GM10266 (cell line): ENCODE measurements at regions not wholly inside any gene's neighbourhood (a gene's known extent, or its start where the extent isn't known, plus 50 kb on each side); places are given as distances from the start of the nearest gene placed in this dataset.

ENCODE experiments used
- DNase-seq: peaks from one replicate; pipeline ENCODE4 v3.0.0; 2012; ENCODE audit errors: extremely low spot score
- CTCF ChIP-seq: IDR thresholded peaks from 2 replicates; pipeline ENCODE4 v1.5.1; 2012; ENCODE audit warnings: mild to moderate bottlenecking, low read depth; ENCODE audit not compliant: control insufficient read depth, insufficient read depth; ENCODE audit errors: missing control alignments

DNA sequence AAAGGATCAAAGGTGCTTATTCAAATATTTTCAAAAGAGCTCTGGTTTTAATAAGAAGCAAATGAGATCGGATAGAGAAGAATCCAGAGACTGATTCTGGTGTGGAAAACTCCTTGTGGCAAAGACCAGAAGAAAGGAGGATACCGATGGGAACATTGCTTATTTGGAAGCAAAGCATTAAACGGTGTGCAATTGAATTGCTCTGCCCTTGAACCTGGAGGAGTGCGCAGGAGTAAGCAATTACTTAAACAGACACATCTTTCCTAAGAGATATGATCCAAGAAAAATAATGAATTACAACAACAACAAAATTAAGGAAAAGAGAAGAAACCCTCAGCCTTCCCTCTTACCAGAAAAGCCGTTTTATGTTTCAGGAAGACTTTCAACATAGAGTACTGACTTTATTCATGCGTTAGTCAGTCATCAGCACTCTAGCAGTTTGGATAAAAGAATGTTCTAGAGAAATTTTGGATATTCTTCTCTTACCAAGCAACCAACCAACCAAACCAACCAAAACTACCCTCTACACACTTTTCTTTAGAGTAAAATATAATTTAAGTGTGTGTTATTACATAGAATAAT lies 191.7 kb downstream of the NTMT2 start:
- DNase-seq: no peak

DNA sequence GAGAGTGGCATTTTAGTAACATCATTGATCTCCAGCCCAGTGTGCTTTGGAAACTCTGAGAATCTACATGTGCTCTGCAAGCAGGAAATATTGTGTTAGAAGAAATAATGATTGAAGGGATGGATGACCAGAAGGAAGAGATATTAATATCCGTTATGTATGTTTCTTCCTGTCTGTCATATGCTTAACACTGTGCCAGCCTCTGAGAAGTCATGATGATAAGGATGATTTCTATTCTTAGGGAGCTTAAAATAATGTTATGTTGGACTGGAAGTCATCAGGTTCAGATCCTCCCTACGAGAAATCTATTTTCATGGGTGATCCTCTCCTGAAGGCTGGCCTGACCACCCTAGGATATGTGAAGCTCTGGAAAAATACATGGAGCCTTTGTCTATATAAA lies 192.4 kb upstream of the GORAB start:
- no peak for TF ChIP-seq CTCF
- DNase-seq: no peak

More for the DNA sequence above, 191.7 kb downstream of the NTMT2 start:
- TF ChIP-seq CTCF: no peak

GRCh38 chr1:170340308-170340707 lies 191.7 kb upstream of the GORAB start:
- no peak for TF ChIP-seq CTCF
- no peak for DNase-seq

DNA sequence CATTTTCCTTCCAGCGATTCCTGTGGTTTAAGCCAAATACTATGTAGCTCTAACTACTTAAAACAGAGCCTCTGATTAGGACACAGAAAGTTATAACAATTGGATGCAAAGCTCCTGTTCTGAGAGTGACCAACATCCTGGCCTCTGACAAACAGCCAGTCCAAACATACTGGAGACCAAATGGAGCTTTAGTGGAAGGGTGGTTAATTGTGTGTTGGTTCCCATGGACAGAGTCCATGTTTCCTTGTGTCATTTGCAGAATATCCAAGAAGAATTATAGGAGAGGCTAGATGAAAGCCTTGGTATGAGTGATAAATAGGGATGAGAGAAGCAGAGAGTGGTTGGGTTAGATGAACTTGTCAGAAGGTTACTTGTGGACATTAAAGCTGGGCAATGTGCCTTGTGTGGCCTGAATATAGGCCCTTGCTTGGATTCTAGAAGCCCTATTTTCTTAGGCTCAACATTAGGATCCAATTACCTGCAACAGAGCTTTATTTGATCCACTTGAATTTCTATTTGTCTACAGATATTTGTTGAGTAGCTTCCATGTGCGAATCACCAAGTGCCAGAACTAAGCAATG lies 180.5 kb upstream of the GORAB start:
- no peak for TF ChIP-seq CTCF
- DNase-seq: no peak

GRCh38 chr1:170354246-170354645 lies 177.7 kb upstream of the GORAB start:
- DNase-seq: no peak
- TF ChIP-seq CTCF: no peak

DNA sequence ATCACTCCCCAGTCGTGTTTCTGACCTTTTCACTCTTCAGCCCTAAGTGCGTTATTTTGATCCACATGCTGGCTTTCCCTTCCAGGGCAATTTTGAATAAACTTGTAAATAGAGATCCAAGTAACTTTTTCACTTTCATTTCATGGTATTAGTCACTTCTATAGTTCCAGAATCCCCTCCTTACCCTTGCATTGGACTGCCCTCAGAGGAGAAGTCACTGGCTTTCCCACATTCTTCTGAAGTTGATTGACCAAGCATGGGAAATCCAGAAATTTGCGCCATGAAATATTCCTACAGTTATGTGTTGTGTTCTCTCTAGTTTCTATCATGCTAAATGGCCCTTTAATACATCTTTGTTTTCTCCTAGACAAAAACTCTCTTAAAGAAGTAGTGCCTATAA lies 177.3 kb upstream of the GORAB start:
- DNase-seq: no peak
- TF ChIP-seq CTCF: no peak

GRCh38 chr1:170355267-170355801 lies 176.6 kb upstream of the GORAB start:
- no peak for TF ChIP-seq CTCF
- no peak for DNase-seq
